Right lobe of liver (tissue), 6 donors: ENCODE measurements at regions not wholly inside any gene's neighbourhood (a gene's known extent, or its start where the extent isn't known, plus 50 kb on each side); places are given as distances from the start of the nearest gene placed in this dataset.
"Not testable (repeated sequence)": the region's sequence is repeated elsewhere in the genome, so short reads cannot be mapped to it uniquely, and the experiment has no call there.

ENCODE experiments used
- ATAC-seq, 4 donors: fragments of 200-7000 bp; cut with Tn5 transposase; one replicate each; pipeline ENCODE4 v1.9.1; 2020; ENCODE audit warnings: mild to moderate bottlenecking in 4 of 4, moderate library complexity in 4 of 4
- DNase-seq, 3 donors: peaks; one replicate each; pipeline ENCODE4 v3.0.0-alpha.2; 2020
- H3K27ac ChIP-seq, 3 donors: fragments of 200-600 bp; one replicate each; pipeline ENCODE4 v1.8.0; 2022
- H3K27me3 ChIP-seq, 2 donors: fragments of 200-600 bp; one replicate each; pipeline ENCODE4 v1.8.0; 2022
- H3K36me3 ChIP-seq, 4 donors: fragments of 200-600 bp; sonication (generic) in 1 of 4; one replicate each; pipeline versions ENCODE4 v1.5.1 to v1.8.0; 2017 to 2022; ENCODE audit warnings: control low read depth in 1 of 4
- H3K4me1 ChIP-seq, 4 donors: fragments of 200-600 bp; sonication (generic) in 1 of 4; one replicate each; pipeline versions ENCODE4 v1.5.1 to v1.8.0; 2017 to 2022; ENCODE audit warnings: control low read depth in 1 of 4
- H3K4me3 ChIP-seq, 3 donors: fragments of 200-600 bp; one replicate each; pipeline ENCODE4 v1.8.0; 2022
- H3K9me3 ChIP-seq, 4 donors: fragments of 200-600 bp; sonication (generic) in 1 of 4; one replicate each; pipeline versions ENCODE4 v1.5.1 to v1.8.0; 2017 to 2022; ENCODE audit warnings: control low read depth in 1 of 4
- CTCF ChIP-seq, 4 donors: fragments of 200-600 bp in 3 of 4; fragments of 450-650 bp in 1 of 4; IDR thresholded peaks; one replicate each; pipeline versions ENCODE4 v1.5.1 to v1.8.0; 2016 to 2022; ENCODE audit warnings: antibody characterized with exemption in 4 of 4, mild to moderate bottlenecking in 2 of 4
- POLR2A ChIP-seq: fragments of 450-650 bp; IDR thresholded peaks from one replicate; pipeline ENCODE4 v1.6.1; 2017; ENCODE audit warnings: antibody characterized with exemption, mild to moderate bottlenecking
- WGBS: methylation state at CpG from one replicate; pipeline ENCODE4 v1.1.6; 2018; ENCODE audit warnings: low coverage, low lambda C conversion rate; ENCODE audit not compliant: insufficient coverage; ENCODE audit errors: missing lambda C conversion rate; 5-methylcytosine and 5-hydroxymethylcytosine counted together
- intact Hi-C, 2 donors: fragments of 100-400 bp; cut with DNase I; formaldehyde crosslinking; loops; one replicate each; pipeline versions ENCODE4 v1.11.2 to v1.14.1; 2022
- donor health status: DM: no; HTN: yes; CAD: no.
- donor health status: DM: no; HTN: no; CAD: no.
- donor health status: DM: no; HTN: no; CAD: no.
- donor health status: DM: no; HTN: yes; CAD: no.
- donor health status: DM: no; HTN: yes; CAD: no.

- H3K36me3 ChIP-seq, result no peaks in the 10 kb centered on the region
- DNase-seq, result no peak
- no peak for TF ChIP-seq POLR2A
- TF ChIP-seq CTCF (IDR thresholded peaks at IDR 0.05), result no peak
- H3K27me3 ChIP-seq, result no peaks in the 10 kb centered on the region
- no peaks in the 10 kb centered on the region for H3K4me1 ChIP-seq
- H3K4me3 ChIP-seq, result no peak overlapping the region
- H3K9me3 ChIP-seq, result no peaks in the 10 kb centered on the region
- H3K27ac ChIP-seq, result no peak overlapping the region
- ATAC-seq, result no peak
- 100% methylated on average over 1 of the region's 1 CpG for WGBS
- intact Hi-C loops, result no loop called here
Observed at GRCh38 chr6:21941926-21942325, 348.4 kb downstream of the SOX4 start.

- Histone ChIP-seq H3K4me1 (no peaks in the 10 kb centered on the region), H3K36me3 (no peaks in the 10 kb centered on the region), H3K27ac (no peak overlapping the region), H3K4me3 (no peak overlapping the region), H3K27me3 (no peaks in the 10 kb centered on the region), H3K9me3 (no peaks in the 10 kb centered on the region)
- DNase-seq, result no peak
- ATAC-seq, result no peak
- intact Hi-C loops, result no loop called here
- TF ChIP-seq CTCF (IDR thresholded peaks at IDR 0.05) (no peak), POLR2A (no peak)
- 37% methylated on average over 6 of the region's 6 CpGs for WGBS
Observed at GRCh38 chr6:21942897-21943296, 349.3 kb downstream of the SOX4 start.

GRCh38 chr6:21946298-21946783 lies 350.5 kb downstream of the PRL start:
- no peak for ATAC-seq
- Histone ChIP-seq H3K4me1 (no peaks in the 10 kb centered on the region), H3K36me3 (no peaks in the 10 kb centered on the region), H3K9me3 (no peaks in the 10 kb centered on the region), H3K27me3 (no peaks in the 10 kb centered on the region), H3K27ac (no peak overlapping the region), H3K4me3 (no peak overlapping the region)
- 68% methylated on average over 4 of the region's 4 CpGs for WGBS
- TF ChIP-seq POLR2A (no peak), CTCF (IDR thresholded peaks at IDR 0.05) (no peak)
- DNase-seq, result no peak
- intact Hi-C loops, result no loop called here

- H3K27ac ChIP-seq, intact Hi-C loops, H3K36me3 ChIP-seq, H3K9me3 ChIP-seq, H3K27me3 ChIP-seq, DNase-seq, H3K4me3 ChIP-seq, H3K4me1 ChIP-seq, ATAC-seq: not testable (repeated sequence)
- WGBS, result 100% methylated on average over 1 of the region's 3 CpGs
Observed at GRCh38 chr6:21947227-21947626, 349.6 kb downstream of the PRL start.

GRCh38 chr6:21947731-21948386 lies 349.0 kb downstream of the PRL start:
- no peak for DNase-seq
- TF ChIP-seq POLR2A (no peak), CTCF (IDR thresholded peaks at IDR 0.05) (no peak)
- no peak overlapping the region for H3K4me3 ChIP-seq
- H3K9me3 ChIP-seq, result no peaks in the 10 kb centered on the region
- intact Hi-C loops, result no loop called here
- H3K4me1 ChIP-seq, result no peaks in the 10 kb centered on the region
- H3K36me3 ChIP-seq, result no peaks in the 10 kb centered on the region
- H3K27me3 ChIP-seq, result no peaks in the 10 kb centered on the region
- WGBS, result 48% methylated on average over 6 of the region's 6 CpGs
- ATAC-seq, result peak in 1 of 4 donors; percentile 30
- no peak overlapping the region for H3K27ac ChIP-seq
